Activated CD4-positive, alpha-beta T cell treated with anti-CD3 and anti-CD28 coated beads, Interleukin-2, amount 50 U/mL, for 48 hours (primary cell): ENCODE measurements at regions not wholly inside any gene's neighbourhood (a gene's known extent, or its start where the extent isn't known, plus 50 kb on each side); places are given as distances from the start of the nearest gene placed in this dataset.
"Not testable (repeated sequence)": the region's sequence is repeated elsewhere in the genome, so short reads cannot be mapped to it uniquely, and the experiment has no call there.

Experiments used
- DNase-seq, 2 experiments: peaks; one replicate each; pipeline ENCODE4 v3.0.0-alpha.2; 2020

GRCh38 chr14:53386362-53386761, 233.2 kb upstream of the DDHD1 start:
- no peak for DNase-seq

- no peak for DNase-seq
Observed at GRCh38 chr14:53384536-53384935, 231.4 kb upstream of the DDHD1 start.

GRCh38 chr14:53384073-53384472, 230.9 kb upstream of the DDHD1 start:
- DNase-seq: no peak

GRCh38 chr14:53381895-53382294, 228.8 kb upstream of the DDHD1 start:
- no peak for DNase-seq

GRCh38 chr14:53380867-53381225, 227.7 kb upstream of the DDHD1 start:
- no peak for DNase-seq

GRCh38 chr14:53380052-53380866, 227.1 kb upstream of the DDHD1 start:
- DNase-seq: no peak

- DNase-seq: no peak
Observed at GRCh38 chr14:53378142-53378541, 225.0 kb upstream of the DDHD1 start.

GRCh38 chr14:53376064-53376463, 222.9 kb upstream of the DDHD1 start:
- no peak for DNase-seq

GRCh38 chr14:53375599-53375998, 222.5 kb upstream of the DDHD1 start:
- DNase-seq: no peak

- no peak for DNase-seq
Observed at GRCh38 chr14:53368711-53369201, 215.6 kb upstream of the DDHD1 start.

GRCh38 chr14:53368066-53368465, 214.9 kb upstream of the DDHD1 start:
- DNase-seq: no peak

- DNase-seq: no peak
Observed at GRCh38 chr14:53367644-53368026, 214.5 kb upstream of the DDHD1 start.

- no peak for DNase-seq
Observed at GRCh38 chr14:53365486-53366130, 212.5 kb upstream of the DDHD1 start.

- DNase-seq: not testable (repeated sequence)
Observed at GRCh38 chr14:53362916-53363315, 209.8 kb upstream of the DDHD1 start.

- no peak for DNase-seq
Observed at GRCh38 chr14:53360829-53361228, 207.7 kb upstream of the DDHD1 start.

- no peak for DNase-seq
Observed at GRCh38 chr14:53358166-53358565, 205.0 kb upstream of the DDHD1 start.

- DNase-seq: no peak
Observed at GRCh38 chr14:53356361-53357150, 203.4 kb upstream of the DDHD1 start.

- no peak for DNase-seq
Observed at GRCh38 chr14:53355581-53356112, 202.5 kb upstream of the DDHD1 start.

GRCh38 chr14:53354336-53354735, 201.2 kb upstream of the DDHD1 start:
- DNase-seq: no peak

GRCh38 chr14:53350866-53351265, 197.7 kb upstream of the DDHD1 start:
- DNase-seq: no peak

GRCh38 chr14:53350429-53350828, 197.3 kb upstream of the DDHD1 start:
- no peak for DNase-seq

GRCh38 chr14:53346988-53347387, 193.9 kb upstream of the DDHD1 start:
- DNase-seq: no peak

GRCh38 chr14:53341324-53341723, 188.2 kb upstream of the DDHD1 start:
- DNase-seq: no peak
